Fibroblast of villous mesenchyme (primary cell): ENCODE measurements at regions not wholly inside any gene's neighbourhood (a gene's known extent, or its start where the extent isn't known, plus 50 kb on each side); places are given as distances from the start of the nearest gene placed in this dataset.

ENCODE experiments used
- DNase-seq: peaks from one replicate; pipeline ENCODE4 v3.0.0-alpha.2; 2010; ENCODE audit warnings: low read depth
- H3K4me3 ChIP-seq: 2 replicates; pipeline ENCODE4 v1.5.1; 2011; ENCODE audit warnings: low read depth, mild to moderate bottlenecking, low read length
- CTCF ChIP-seq: IDR thresholded peaks from 2 replicates; pipeline ENCODE4 v1.5.1; 2012; ENCODE audit warnings: low read depth, mild to moderate bottlenecking, low read length; ENCODE audit not compliant: insufficient read depth

DNA sequence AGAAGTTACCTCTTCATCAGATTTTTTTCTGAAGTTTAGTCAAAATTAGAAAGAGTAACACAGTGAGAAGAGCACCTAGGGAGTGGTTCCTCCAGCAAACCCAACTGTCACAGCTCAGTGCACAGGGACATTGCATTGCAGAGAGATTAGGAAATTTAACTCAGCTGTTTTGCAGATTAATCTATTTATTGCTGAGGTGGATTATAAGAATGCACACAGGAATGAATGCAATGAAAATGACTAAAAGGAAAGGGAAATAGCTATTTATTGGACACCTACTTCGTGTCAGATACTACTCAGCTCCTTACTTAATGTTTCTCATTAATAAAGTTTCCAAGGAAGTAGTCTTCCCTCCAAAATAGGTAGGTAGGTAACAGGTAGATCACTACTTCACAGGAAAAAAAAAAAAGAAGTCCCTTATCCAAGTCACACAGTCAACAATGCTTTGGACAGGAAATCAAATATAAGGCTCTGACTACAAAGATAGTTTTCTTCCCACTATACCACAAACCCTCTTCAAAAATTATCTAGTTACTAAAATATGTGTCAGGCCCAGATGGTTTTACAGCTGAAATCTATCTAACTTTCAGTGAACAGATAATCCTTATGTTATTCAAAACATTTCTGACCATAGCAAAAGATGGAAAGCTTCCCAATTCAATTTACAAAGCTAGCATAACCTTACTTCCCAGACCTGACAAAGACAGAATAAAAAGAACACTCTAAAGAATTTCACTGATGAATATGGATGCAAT is 442.2 kb upstream of the MPDZ start:
- no peak for TF ChIP-seq CTCF
- peak; percentile 39 for DNase-seq
- H3K4me3 ChIP-seq: no peak overlapping the region

DNA sequence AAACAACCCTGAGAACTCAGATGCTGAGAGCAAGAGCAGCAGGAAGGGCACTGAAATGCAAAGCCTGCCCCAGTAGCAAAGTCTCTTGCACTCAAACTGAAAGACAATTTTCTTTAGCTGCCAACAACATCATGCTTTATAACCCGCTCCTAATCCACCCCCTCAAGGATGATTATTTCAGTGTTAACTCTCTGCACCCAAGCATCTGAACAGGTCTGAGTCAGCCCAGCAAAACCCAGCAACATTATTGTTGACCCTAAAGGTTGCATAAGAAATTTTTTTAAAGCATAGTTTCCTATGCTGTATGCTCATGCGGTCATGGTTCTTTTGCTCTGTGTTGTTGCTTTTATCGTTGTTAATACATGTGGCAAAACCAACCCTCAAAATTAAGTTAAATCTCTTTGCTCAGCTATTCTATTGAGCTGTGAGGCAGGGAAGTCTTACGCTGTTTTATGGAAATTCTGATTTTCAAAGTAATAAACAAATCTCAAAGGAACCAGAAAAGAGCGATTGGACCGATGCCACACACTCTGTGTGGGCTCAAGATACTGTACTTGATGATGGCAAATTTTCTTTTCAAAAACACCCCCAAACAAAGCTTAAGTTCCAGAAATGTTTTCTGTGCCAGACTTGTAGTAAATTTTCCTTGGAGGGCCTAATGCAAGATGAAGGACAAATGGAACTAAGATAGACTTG is 440.6 kb upstream of the MPDZ start:
- no peak overlapping the region for H3K4me3 ChIP-seq
- DNase-seq: peak; percentile 64
- no peak for TF ChIP-seq CTCF

- TF ChIP-seq CTCF: no peak
- DNase-seq: peak; percentile 3
- no peak overlapping the region for H3K4me3 ChIP-seq
Observed at GRCh38 chr9:13719446-13719845, 440.0 kb upstream of the MPDZ start.

- H3K4me3 ChIP-seq: no peak overlapping the region
- no peak for DNase-seq
- TF ChIP-seq CTCF: no peak
Observed at GRCh38 chr9:13718539-13718938, 439.0 kb upstream of the MPDZ start.

DNA sequence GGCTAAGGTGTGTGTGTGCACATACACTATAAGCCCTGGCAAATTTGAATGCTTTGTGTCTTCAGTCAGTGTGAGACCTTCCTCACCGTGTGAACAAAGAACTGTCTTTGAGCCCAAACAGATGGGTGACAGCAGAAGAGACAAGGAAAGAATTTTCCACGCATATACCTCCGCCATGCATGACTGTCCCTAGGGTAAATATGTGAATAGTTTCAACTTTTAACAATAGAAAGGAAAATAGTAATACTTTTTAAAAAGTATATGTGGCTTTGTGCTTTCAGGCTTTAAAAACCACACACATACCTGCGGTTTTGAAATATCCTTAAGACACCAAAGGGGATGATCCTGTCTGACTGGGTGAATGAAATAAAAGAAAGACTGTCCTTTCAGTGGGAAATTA is 438.6 kb upstream of the MPDZ start:
- no peak overlapping the region for H3K4me3 ChIP-seq
- DNase-seq: no peak
- TF ChIP-seq CTCF: no peak

DNA sequence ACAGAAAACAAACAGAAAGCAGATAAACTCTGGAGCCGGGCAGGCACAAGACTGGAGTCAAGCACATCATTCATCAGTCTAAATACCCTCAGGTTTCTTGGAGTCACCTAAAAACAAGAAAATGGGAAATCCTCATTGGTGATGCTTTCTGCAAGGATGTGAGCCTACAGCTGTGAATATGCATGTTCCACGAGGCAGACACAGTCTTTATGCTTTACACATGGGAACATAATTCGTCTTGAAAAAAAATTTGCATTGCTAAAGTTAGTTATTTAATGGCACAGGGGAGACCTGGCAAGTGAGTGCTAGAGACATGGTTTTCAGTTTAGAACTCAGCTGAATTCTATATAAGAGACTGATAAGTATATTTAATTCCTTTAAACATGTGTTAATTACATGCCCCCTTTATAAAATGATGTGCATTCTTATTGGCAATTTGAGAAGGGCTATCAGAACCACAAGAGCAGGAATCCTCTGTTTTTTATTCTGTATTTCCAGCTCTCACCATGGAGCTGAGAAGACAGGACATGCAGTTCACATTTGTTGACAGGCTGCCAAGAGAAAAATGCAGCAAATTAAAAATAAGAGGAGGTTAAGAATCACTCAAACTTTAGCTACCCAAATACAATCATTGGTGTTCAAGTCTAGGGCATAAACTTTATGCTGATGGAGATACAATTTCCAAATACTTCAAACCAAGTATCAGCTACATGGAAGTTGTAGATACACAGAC is 438.0 kb upstream of the MPDZ start:
- H3K4me3 ChIP-seq: no peak overlapping the region
- DNase-seq: no peak
- no peak for TF ChIP-seq CTCF
